ENCODE measurements at regions not wholly inside any gene's neighbourhood (a gene's known extent, or its start where the extent isn't known, plus 50 kb on each side); places are given as distances from the start of the nearest gene placed in this dataset.

DNA sequence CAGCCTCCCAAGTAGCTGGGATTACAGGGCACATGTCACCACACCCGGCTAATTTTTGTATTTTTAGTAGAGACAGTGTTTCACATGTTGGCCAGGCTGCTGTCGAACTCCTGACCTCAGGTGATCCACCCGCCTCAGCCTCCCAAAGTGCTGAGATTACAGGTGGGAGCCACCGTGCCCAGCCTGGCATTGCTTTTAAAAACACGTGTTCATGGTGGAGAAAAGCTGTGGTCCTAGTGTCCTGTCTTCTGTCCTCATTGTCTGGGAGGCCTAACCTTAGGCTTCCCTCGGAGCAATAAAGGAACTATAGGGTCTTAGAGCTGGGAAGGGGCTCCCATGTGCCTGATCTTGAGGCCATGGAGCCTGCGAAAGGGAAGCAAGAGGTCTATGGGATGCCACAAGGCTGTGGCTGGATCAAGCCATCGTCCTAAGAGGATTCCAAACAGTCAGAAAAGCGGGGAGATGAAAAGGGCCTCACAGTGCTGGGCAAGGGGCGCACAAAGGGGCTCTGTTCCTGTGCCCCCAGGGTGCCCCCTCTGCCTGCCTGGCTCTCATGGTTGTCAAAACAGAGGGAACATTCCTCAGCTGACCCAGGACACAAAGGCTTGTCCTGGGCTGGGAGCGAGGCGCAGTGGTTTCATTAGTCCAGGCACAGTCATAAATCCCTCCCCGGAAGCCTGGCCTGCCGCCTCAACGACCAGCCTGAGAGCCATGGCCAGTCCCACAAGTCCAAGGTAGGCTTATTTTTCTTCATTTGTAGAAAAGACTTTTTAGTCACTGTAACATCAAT is 106.6 kb upstream of the TNS3 start:
- TF ChIP-seq SMC3 (conservative IDR thresholded peaks at IDR 0.05; ENCODE audit: poor library complexity) (no peak), POLR2AphosphoS5 (IDR thresholded peaks at IDR 0.05) (no peak)
- TF ChIP-seq, protein P1, sequence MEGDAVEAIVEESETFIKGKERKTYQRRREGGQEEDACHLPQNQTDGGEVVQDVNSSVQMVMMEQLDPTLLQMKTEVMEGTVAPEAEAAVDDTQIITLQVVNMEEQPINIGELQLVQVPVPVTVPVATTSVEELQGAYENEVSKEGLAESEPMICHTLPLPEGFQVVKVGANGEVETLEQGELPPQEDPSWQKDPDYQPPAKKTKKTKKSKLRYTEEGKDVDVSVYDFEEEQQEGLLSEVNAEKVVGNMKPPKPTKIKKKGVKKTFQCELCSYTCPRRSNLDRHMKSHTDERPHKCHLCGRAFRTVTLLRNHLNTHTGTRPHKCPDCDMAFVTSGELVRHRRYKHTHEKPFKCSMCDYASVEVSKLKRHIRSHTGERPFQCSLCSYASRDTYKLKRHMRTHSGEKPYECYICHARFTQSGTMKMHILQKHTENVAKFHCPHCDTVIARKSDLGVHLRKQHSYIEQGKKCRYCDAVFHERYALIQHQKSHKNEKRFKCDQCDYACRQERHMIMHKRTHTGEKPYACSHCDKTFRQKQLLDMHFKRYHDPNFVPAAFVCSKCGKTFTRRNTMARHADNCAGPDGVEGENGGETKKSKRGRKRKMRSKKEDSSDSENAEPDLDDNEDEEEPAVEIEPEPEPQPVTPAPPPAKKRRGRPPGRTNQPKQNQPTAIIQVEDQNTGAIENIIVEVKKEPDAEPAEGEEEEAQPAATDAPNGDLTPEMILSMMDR (IDR thresholded peaks at IDR 0.05; ENCODE audit: poor library complexity, severe bottlenecking) = no peak

All from neural cell (in vitro differentiated cells).